Lower leg skin (tissue), 3 donors: ENCODE measurements at regions not wholly inside any gene's neighbourhood (a gene's known extent, or its start where the extent isn't known, plus 50 kb on each side); places are given as distances from the start of the nearest gene placed in this dataset.

ENCODE experiments used
- CTCF ChIP-seq, 3 donors: fragments of 450-650 bp; IDR thresholded peaks; one replicate each; pipeline ENCODE4 v1.5.1; 2016; ENCODE audit warnings: antibody characterized with exemption in 3 of 3, mild to moderate bottlenecking in 3 of 3, moderate library complexity in 2 of 3
- POLR2A ChIP-seq, 2 donors: fragments of 450-650 bp; IDR thresholded peaks; one replicate each; pipeline ENCODE4 v1.6.1; 2016 to 2017; ENCODE audit warnings: antibody characterized with exemption in 2 of 2, mild to moderate bottlenecking in 1 of 2, moderate library complexity in 1 of 2

GRCh38 chr5:154648229-154648628 lies 106.9 kb upstream of the LARP1 start:
- TF ChIP-seq CTCF (IDR thresholded peaks at IDR 0.05), result no peak
- TF ChIP-seq POLR2A (IDR thresholded peaks at IDR 0.05), result no peak
